GM23248 (cell line): ENCODE measurements at regions not wholly inside any gene's neighbourhood (a gene's known extent, or its start where the extent isn't known, plus 50 kb on each side); places are given as distances from the start of the nearest gene placed in this dataset.
A peak's percentile ranks its signal among the peaks of the same experiment; 100 is the strongest.

Experiments
- DNase-seq: peaks from one replicate; pipeline ENCODE4 v3.0.0-alpha.2; 2015
- H2AFZ ChIP-seq: fragments of 200-600 bp; sonication (generic); 2 replicates; pipeline ENCODE4 v1.6.1; 2016; ENCODE audit warnings: antibody characterized with exemption
- H3F3A ChIP-seq: fragments of 200-600 bp; sonication (generic); 2 replicates; pipeline ENCODE4 v1.6.1; 2016; ENCODE audit warnings: mild to moderate bottlenecking, antibody characterized with exemption, mixed run types; ENCODE audit not compliant: insufficient read depth
- H3K27ac ChIP-seq: fragments of 200-600 bp; sonication (generic); 2 replicates; pipeline ENCODE4 v1.5.1; 2016; ENCODE audit warnings: mild to moderate bottlenecking
- H3K27me3 ChIP-seq: fragments of 200-600 bp; sonication (generic); replicated peaks from 2 replicates; pipeline ENCODE4 v1.6.1; 2016; ENCODE audit warnings: mild to moderate bottlenecking; ENCODE audit not compliant: insufficient read depth
- H3K36me3 ChIP-seq: fragments of 200-600 bp; sonication (generic); 2 replicates; pipeline ENCODE4 v1.6.1; 2016; ENCODE audit warnings: low read depth, mild to moderate bottlenecking
- H3K4me1 ChIP-seq: fragments of 200-600 bp; sonication (generic); 2 replicates; pipeline ENCODE4 v1.6.1; 2016; ENCODE audit warnings: mild to moderate bottlenecking; ENCODE audit not compliant: insufficient read depth
- H3K4me2 ChIP-seq: fragments of 200-600 bp; sonication (generic); one replicate; pipeline ENCODE4 v1.6.1; 2016; ENCODE audit warnings: mild to moderate bottlenecking; ENCODE audit not compliant: unreplicated experiment
- H3K4me3 ChIP-seq: fragments of 200-600 bp; sonication (generic); 2 replicates; pipeline ENCODE4 v1.5.1; 2016; ENCODE audit warnings: mild to moderate bottlenecking
- H3K79me2 ChIP-seq: fragments of 200-600 bp; sonication (generic); 2 replicates; pipeline ENCODE4 v1.6.1; 2016; ENCODE audit warnings: mild to moderate bottlenecking; ENCODE audit not compliant: insufficient read depth
- H3K9ac ChIP-seq: fragments of 200-600 bp; sonication (generic); 2 replicates; pipeline ENCODE4 v1.6.1; 2016; ENCODE audit warnings: mild to moderate bottlenecking
- H3K9me2 ChIP-seq: fragments of 200-600 bp; sonication (generic); 2 replicates; pipeline ENCODE4 v1.6.1; 2016; ENCODE audit warnings: mixed run types, mild to moderate bottlenecking, moderate library complexity; ENCODE audit not compliant: insufficient read depth
- H3K9me3 ChIP-seq: fragments of 200-600 bp; sonication (generic); one replicate; pipeline ENCODE4 v1.6.1; 2017; ENCODE audit warnings: low read depth
- H4K20me1 ChIP-seq: fragments of 200-600 bp; sonication (generic); 2 replicates; pipeline ENCODE4 v1.6.0; 2016; ENCODE audit not compliant: insufficient read depth
- EZH2 ChIP-seq: fragments of 200-600 bp; sonication (generic); IDR thresholded peaks from 2 replicates; pipeline ENCODE4 v1.6.1; 2018; ENCODE audit warnings: antibody characterized with exemption, mild to moderate bottlenecking; ENCODE audit not compliant: insufficient read depth, poor library complexity, severe bottlenecking
- EZH2phosphoT487 ChIP-seq: fragments of 200-600 bp; sonication (generic); IDR thresholded peaks from 2 replicates; pipeline ENCODE4 v1.6.1; 2018; ENCODE audit warnings: antibody characterized with exemption, moderate library complexity, mild to moderate bottlenecking, low read depth; ENCODE audit not compliant: insufficient read depth
- WGBS, 2 experiments: methylation state at CpG; one replicate each; pipeline ENCODE4 v1.1.6; 2015 to 2017; ENCODE audit warnings: low lambda C conversion rate in 2 of 2, low coverage in 1 of 2; ENCODE audit errors: missing lambda C conversion rate in 2 of 2; 5-methylcytosine and 5-hydroxymethylcytosine counted together
- in situ Hi-C: fragments of 300-500 bp; cut with MboI; formaldehyde crosslinking; loops from 2 replicates; pipeline ENCODE4 v1.15.0; 2020

DNA sequence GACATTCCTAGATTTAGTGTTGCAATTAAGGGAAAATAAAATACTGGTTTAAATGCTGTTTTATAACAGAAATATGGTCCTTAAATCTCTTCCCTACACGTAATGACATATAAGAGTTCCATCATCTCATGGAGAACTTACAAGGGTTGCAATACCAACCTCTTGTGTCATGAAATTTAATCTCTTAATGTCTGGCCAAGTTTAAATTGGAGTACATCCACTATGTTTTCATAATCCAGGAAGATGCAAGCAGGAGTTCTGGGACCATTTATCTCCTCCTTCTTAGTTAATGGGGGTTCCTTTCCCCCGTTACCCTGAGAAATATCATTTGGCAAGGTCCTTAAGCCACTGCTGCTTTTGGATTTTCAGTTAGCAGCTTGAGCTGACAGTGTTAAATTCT, 126.0 kb upstream of the ACVR2A start:
- WGBS, 2 experiments = 13 to 14% methylated on average over 2 of the region's 2 CpGs
- Histone ChIP-seq H2AFZ (no peak overlapping the region), H3K4me3 (no peak overlapping the region), H3K9me2 (no peaks in the 10 kb centered on the region), H3K36me3 (no peaks in the 10 kb centered on the region), H3K4me2 (no peak overlapping the region), H3K27ac (no peak overlapping the region), H3K27me3 (no peaks in the 10 kb centered on the region; the same call in 1 of the 2 replicates), H3K9me3 (no peaks in the 10 kb centered on the region), H4K20me1 (no peaks in the 10 kb centered on the region), H3K4me1 (peaks cover 25% of the 10 kb centered on the region), H3K79me2 (no peaks in the 10 kb centered on the region), H3K9ac (no peak overlapping the region), H3F3A (peaks cover 7% of the 10 kb centered on the region; the same call in 1 of the 2 replicates)
- in situ Hi-C loops = no loop called here
- no peak for TF ChIP-seq EZH2
- no peak for TF ChIP-seq EZH2phosphoT487
- DNase-seq = no peak

DNA sequence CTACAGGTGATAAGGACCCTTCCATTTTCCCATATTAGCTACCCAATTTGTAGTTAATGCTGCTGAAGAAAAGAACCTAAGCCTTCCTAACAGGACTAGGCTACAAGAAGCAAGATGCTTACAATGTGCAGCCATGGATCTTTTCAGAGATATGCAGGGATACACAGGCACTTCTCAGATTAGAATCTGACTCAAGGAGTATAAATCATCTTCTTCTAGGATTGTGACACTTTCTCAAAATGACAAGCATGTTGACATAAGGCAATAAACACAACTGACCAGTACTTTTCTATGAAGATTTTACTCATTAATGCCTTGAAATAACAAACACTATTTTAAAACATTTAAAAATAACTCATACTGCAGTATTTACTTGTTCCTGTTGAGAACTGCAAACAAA, 127.9 kb upstream of the ACVR2A start:
- H3K27ac ChIP-seq = no peak overlapping the region
- H3K9me2 ChIP-seq = no peaks in the 10 kb centered on the region
- peaks cover 7% of the 10 kb centered on the region; the same call in 1 of the 2 replicates for H3F3A ChIP-seq
- TF ChIP-seq EZH2 (no peak), EZH2phosphoT487 (no peak)
- H2AFZ ChIP-seq = no peak overlapping the region
- no peaks in the 10 kb centered on the region for H3K9me3 ChIP-seq
- no peak overlapping the region for H3K4me2 ChIP-seq
- H3K9ac ChIP-seq = no peak overlapping the region
- no peaks in the 10 kb centered on the region for H4K20me1 ChIP-seq
- no peak for DNase-seq
- no peaks in the 10 kb centered on the region for H3K79me2 ChIP-seq
- peaks cover 28% of the 10 kb centered on the region for H3K4me1 ChIP-seq
- H3K27me3 ChIP-seq = no peaks in the 10 kb centered on the region; the same call in 1 of the 2 replicates
- H3K36me3 ChIP-seq = no peaks in the 10 kb centered on the region
- in situ Hi-C loops = no loop called here
- H3K4me3 ChIP-seq = no peak overlapping the region

DNA sequence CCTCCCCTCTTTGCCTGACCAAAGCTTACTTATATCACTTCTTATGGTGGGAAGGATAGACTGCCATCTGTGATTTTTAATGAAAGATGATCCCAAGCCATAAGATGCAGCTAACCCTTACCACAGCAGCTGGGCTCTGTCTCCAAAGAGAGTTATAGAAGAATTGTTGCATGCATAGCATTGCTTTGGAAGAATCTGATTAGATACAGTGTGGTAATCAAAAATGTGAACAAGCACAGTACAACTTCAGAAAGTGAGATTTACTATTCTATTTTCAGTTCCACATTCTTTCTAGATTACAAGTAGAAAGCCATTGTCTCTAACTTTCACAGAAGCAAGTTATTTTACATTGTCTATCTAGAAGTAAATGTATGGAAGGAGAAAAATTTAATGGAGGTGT, 129.0 kb upstream of the ACVR2A start:
- Histone ChIP-seq H2AFZ (no peak overlapping the region), H3K4me2 (no peak overlapping the region), H3K4me3 (no peak overlapping the region), H3K9me3 (no peaks in the 10 kb centered on the region), H3K4me1 (peaks cover 28% of the 10 kb centered on the region), H3K27ac (no peak overlapping the region), H3K27me3 (no peaks in the 10 kb centered on the region; the same call in 1 of the 2 replicates), H3K79me2 (no peaks in the 10 kb centered on the region), H3K36me3 (no peaks in the 10 kb centered on the region), H3K9ac (no peak overlapping the region), H3K9me2 (no peaks in the 10 kb centered on the region), H4K20me1 (no peaks in the 10 kb centered on the region), H3F3A (peaks cover 7% of the 10 kb centered on the region; the same call in 1 of the 2 replicates)
- in situ Hi-C loops = no loop called here
- TF ChIP-seq EZH2 (no peak), EZH2phosphoT487 (no peak)
- peak; percentile 20 for DNase-seq

DNA sequence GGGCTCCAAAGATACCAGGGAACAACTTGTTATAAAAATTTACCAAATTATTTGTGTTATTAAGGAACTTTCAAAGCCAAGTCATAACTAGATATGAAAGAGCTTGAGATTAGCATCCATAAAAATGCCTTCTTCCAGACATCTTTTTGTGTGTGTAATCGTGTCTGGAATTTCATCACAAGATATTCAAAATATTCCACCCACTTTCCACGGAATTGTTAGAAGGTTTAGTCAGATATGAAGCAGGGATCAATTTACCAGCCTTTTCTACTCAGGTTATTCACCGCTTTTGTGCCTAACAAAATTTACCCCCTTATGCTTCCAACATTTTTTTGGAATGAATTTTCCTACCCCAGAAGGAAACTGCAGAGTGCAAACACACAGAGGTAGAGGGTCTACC, 130.2 kb upstream of the ACVR2A start:
- Histone ChIP-seq H3K4me3 (no peak overlapping the region), H3K36me3 (no peaks in the 10 kb centered on the region), H2AFZ (peak overlapping the region; percentile 46), H3F3A (peaks cover 7% of the 10 kb centered on the region; the same call in 1 of the 2 replicates), H3K9me3 (no peaks in the 10 kb centered on the region), H3K4me1 (peaks cover 28% of the 10 kb centered on the region), H4K20me1 (no peaks in the 10 kb centered on the region), H3K27me3 (no peaks in the 10 kb centered on the region; the same call in 1 of the 2 replicates), H3K9me2 (no peaks in the 10 kb centered on the region), H3K9ac (no peak overlapping the region), H3K79me2 (no peaks in the 10 kb centered on the region), H3K4me2 (peak overlapping the region; percentile 1), H3K27ac (0 out of 2 replicates have a peak overlapping the region, but pooled peaks have one; percentile 2)
- in situ Hi-C loops = no loop called here
- TF ChIP-seq EZH2 (no peak), EZH2phosphoT487 (no peak)
- 26 to 27% methylated on average over 3 of the region's 3 CpGs for WGBS, 2 experiments
- DNase-seq = peak; percentile 43

DNA sequence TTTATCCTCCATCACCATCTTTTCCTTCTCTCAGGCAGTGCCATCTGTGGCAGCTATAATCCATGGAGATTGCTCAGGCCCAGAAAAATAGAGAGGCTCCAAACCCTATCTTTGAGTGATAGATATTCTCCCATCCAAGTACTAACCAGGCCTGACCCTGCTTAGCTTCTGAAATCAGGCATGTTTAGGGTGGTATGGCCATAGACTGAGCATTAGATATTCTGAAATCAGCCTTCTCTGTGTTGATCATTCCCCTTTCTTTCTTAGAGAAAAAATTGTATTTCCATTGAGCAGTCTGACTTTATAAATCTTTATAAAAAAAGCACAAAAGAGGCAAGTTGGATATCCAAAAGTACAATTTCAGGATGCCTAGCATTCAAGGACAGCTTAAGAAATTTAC, 131.5 kb upstream of the ACVR2A start:
- in situ Hi-C loops = no loop called here
- Histone ChIP-seq H3K4me1 (peaks cover 28% of the 10 kb centered on the region), H3K4me2 (no peak overlapping the region), H3K79me2 (no peaks in the 10 kb centered on the region), H3F3A (peaks cover 7% of the 10 kb centered on the region; the same call in 1 of the 2 replicates), H3K4me3 (no peak overlapping the region), H3K9ac (no peak overlapping the region), H4K20me1 (no peaks in the 10 kb centered on the region), H3K9me2 (no peaks in the 10 kb centered on the region), H3K9me3 (no peaks in the 10 kb centered on the region), H2AFZ (no peak overlapping the region), H3K27ac (no peak overlapping the region), H3K27me3 (no peaks in the 10 kb centered on the region), H3K36me3 (no peaks in the 10 kb centered on the region)
- no peak for TF ChIP-seq EZH2phosphoT487
- TF ChIP-seq EZH2 = no peak
- no peak for DNase-seq
